ENCODE measurements at regions not wholly inside any gene's neighbourhood (a gene's known extent, or its start where the extent isn't known, plus 50 kb on each side); places are given as distances from the start of the nearest gene placed in this dataset.

GRCh38 chr10:131580674-131581073 lies 269.2 kb upstream of the TCERG1L start:
- TF ChIP-seq EP300 (IDR thresholded peaks at IDR 0.05) (no peak), CTCF (IDR thresholded peaks at IDR 0.05) (no peak)
